Gastrocnemius medialis (tissue), 4 donors: ENCODE measurements at regions not wholly inside any gene's neighbourhood (a gene's known extent, or its start where the extent isn't known, plus 50 kb on each side); places are given as distances from the start of the nearest gene placed in this dataset.

Source experiments
- ATAC-seq, 2 donors: fragments of 150-250 bp; one replicate each; pipeline ENCODE4 v1.9.1; 2016
- DNase-seq, 2 donors: peaks; one replicate each; pipeline ENCODE4 v3.0.0-alpha.2; 2019
- H3K27ac ChIP-seq, 4 donors: fragments of 200-600 bp; sonication (generic); 1 replicate in 1 of 4; 2 replicates in 3 of 4; pipeline ENCODE4 v1.5.1; 2016 to 2018; ENCODE audit warnings: mild to moderate bottlenecking in 2 of 4, moderate library complexity in 1 of 4
- H3K27me3 ChIP-seq, 3 donors: fragments of 200-600 bp; sonication (generic) in 2 of 3; 1 replicate in 1 of 3; 2 replicates in 2 of 3; pipeline versions ENCODE4 v1.5.1 to v1.6.0; 2016 to 2019; ENCODE audit warnings: mild to moderate bottlenecking in 1 of 3, moderate library complexity in 1 of 3
- H3K36me3 ChIP-seq, 2 donors: fragments of 200-600 bp; sonication (generic) in 1 of 2; one replicate each; pipeline ENCODE4 v1.5.1; 2017 to 2018
- H3K4me1 ChIP-seq, 2 donors: fragments of 200-600 bp; sonication (generic) in 1 of 2; one replicate each; pipeline ENCODE4 v1.5.1; 2016 to 2017; ENCODE audit warnings: mild to moderate bottlenecking in 2 of 2
- H3K4me3 ChIP-seq, 4 donors: fragments of 200-600 bp; sonication (generic) in 3 of 4; 1 replicate in 1 of 4; 2 replicates in 3 of 4; pipeline ENCODE4 v1.5.1; 2016 to 2019; ENCODE audit warnings: mild to moderate bottlenecking in 2 of 4
- H3K9me3 ChIP-seq, 3 donors: fragments of 200-600 bp; sonication (generic) in 2 of 3; 1 replicate in 1 of 3; 2 replicates in 2 of 3; pipeline ENCODE4 v1.5.1; 2016 to 2019
- CTCF ChIP-seq, 5 experiments: fragments of 450-650 bp in 3 of 5; fragments of 200-600 bp in 2 of 5; sonication (generic) in 2 of 5; IDR thresholded peaks in 4 of 5; conservative IDR thresholded peaks in 1 of 5; 1 replicate in 4 of 5; 2 replicates in 1 of 5; pipeline ENCODE4 v1.5.1; 2016 to 2019; ENCODE audit warnings: antibody characterized with exemption in 5 of 5, mild to moderate bottlenecking in 3 of 5, moderate library complexity in 3 of 5
- POLR2A ChIP-seq, 2 donors: fragments of 450-650 bp; IDR thresholded peaks; one replicate each; pipeline ENCODE4 v1.6.1; 2017; ENCODE audit warnings: antibody characterized with exemption in 2 of 2, mild to moderate bottlenecking in 2 of 2, moderate library complexity in 2 of 2
- in situ Hi-C, 4 donors: fragments of 200-750 bp; cut with MboI; loops; one replicate each; pipeline versions ENCODE4 v1.15.0 to v1.8.0; 2017; ENCODE audit warnings: low sequenced_read_pairs in 4 of 4
- intact Hi-C: fragments of 100-400 bp; cut with DNase I; formaldehyde crosslinking; loops from one replicate; pipeline ENCODE4 v1.15.1; 2023; ENCODE audit warnings: low total_unique reads

GRCh38 chr12:116430911-116431565 is 128.1 kb upstream of the MAP1LC3B2 start:
- no peak overlapping the region for H3K4me3 ChIP-seq
- TF ChIP-seq CTCF (IDR thresholded peaks at IDR 0.05 in 4 of 5, conservative IDR thresholded peaks at IDR 0.05 in 1 of 5) (no peak), POLR2A (IDR thresholded peaks at IDR 0.05) (no peak)
- no peak for DNase-seq
- peaks cover 11 to 12% of the 10 kb centered on the region in 2 donors for H3K4me1 ChIP-seq
- in situ Hi-C loops = no loop called here
- no peak overlapping the region for H3K27ac ChIP-seq
- no peaks in the 10 kb centered on the region for H3K9me3 ChIP-seq
- ATAC-seq = no peak
- H3K36me3 ChIP-seq = no peaks in the 10 kb centered on the region
- intact Hi-C loops = no loop called here
- H3K27me3 ChIP-seq = peaks cover 0 to 3% (median 0%) of the 10 kb centered on the region in 3 donors

GRCh38 chr12:116431677-116432300 is 127.4 kb upstream of the MAP1LC3B2 start:
- intact Hi-C loops (no loop called here), in situ Hi-C loops (no loop called here)
- Histone ChIP-seq H3K27ac (no peak overlapping the region), H3K4me3 (no peak overlapping the region), H3K4me1 (peaks cover 11 to 12% of the 10 kb centered on the region in 2 donors), H3K36me3 (no peaks in the 10 kb centered on the region), H3K9me3 (no peaks in the 10 kb centered on the region), H3K27me3 (peaks cover 0 to 3% (median 0%) of the 10 kb centered on the region in 3 donors)
- TF ChIP-seq CTCF (IDR thresholded peaks at IDR 0.05 in 4 of 5, conservative IDR thresholded peaks at IDR 0.05 in 1 of 5) (no peak), POLR2A (IDR thresholded peaks at IDR 0.05) (no peak)
- DNase-seq (no peak), ATAC-seq (no peak)

- DNase-seq (no peak), ATAC-seq (no peak)
- TF ChIP-seq POLR2A (IDR thresholded peaks at IDR 0.05) (no peak), CTCF (IDR thresholded peaks at IDR 0.05 in 4 of 5, conservative IDR thresholded peaks at IDR 0.05 in 1 of 5) (no peak)
- intact Hi-C loops = no loop called here
- Histone ChIP-seq H3K27me3 (peaks cover 0 to 3% (median 0%) of the 10 kb centered on the region in 3 donors), H3K36me3 (no peaks in the 10 kb centered on the region), H3K4me3 (no peak overlapping the region), H3K9me3 (no peaks in the 10 kb centered on the region), H3K4me1 (peaks cover 11 to 12% of the 10 kb centered on the region in 2 donors), H3K27ac (no peak overlapping the region)
- in situ Hi-C loops = no loop called here
Observed at GRCh38 chr12:116432314-116432750, 126.8 kb upstream of the MAP1LC3B2 start.

- intact Hi-C loops = no loop called here
- no peaks in the 10 kb centered on the region for H3K36me3 ChIP-seq
- no peak for DNase-seq
- no peak for ATAC-seq
- TF ChIP-seq CTCF (IDR thresholded peaks at IDR 0.05 in 4 of 5, conservative IDR thresholded peaks at IDR 0.05 in 1 of 5) = no peak
- H3K4me3 ChIP-seq = no peak overlapping the region
- peaks cover 11 to 12% of the 10 kb centered on the region in 2 donors for H3K4me1 ChIP-seq
- peaks cover 0 to 3% (median 0%) of the 10 kb centered on the region in 3 donors for H3K27me3 ChIP-seq
- H3K27ac ChIP-seq = no peak overlapping the region
- in situ Hi-C loops = no loop called here
- H3K9me3 ChIP-seq = no peaks in the 10 kb centered on the region
Observed at GRCh38 chr12:116433249-116433648, 125.9 kb upstream of the MAP1LC3B2 start.
